GM23338 (cell line): ENCODE measurements at regions not wholly inside any gene's neighbourhood (a gene's known extent, or its start where the extent isn't known, plus 50 kb on each side); places are given as distances from the start of the nearest gene placed in this dataset.

ENCODE experiments used
- ATAC-seq: fragments of 200-7000 bp; cut with Tn5 transposase; 3 replicates; pipeline ENCODE4 v1.9.1; 2020
- DNase-seq: peaks from one replicate; pipeline ENCODE4 v3.0.0-alpha.2; 2015; ENCODE audit warnings: low spot score
- H2AFZ ChIP-seq: fragments of 200-600 bp; sonication (generic); 2 replicates; pipeline ENCODE4 v1.8.0; 2016; ENCODE audit warnings: antibody characterized with exemption, mild to moderate bottlenecking, moderate library complexity
- H3F3A ChIP-seq: fragments of 200-600 bp; sonication (generic); replicated peaks from 2 replicates; pipeline ENCODE4 v1.8.0; 2017; ENCODE audit warnings: antibody characterized with exemption, mixed run types, low read depth
- H3K27ac ChIP-seq: fragments of 200-600 bp; sonication (generic); 2 replicates; pipeline ENCODE4 v1.6.1; 2016; ENCODE audit warnings: low read depth
- H3K27me3 ChIP-seq: fragments of 200-600 bp; sonication (generic); 2 replicates; pipeline ENCODE4 v1.8.0; 2016; ENCODE audit warnings: mild to moderate bottlenecking, mixed run types, moderate library complexity; ENCODE audit not compliant: insufficient read depth
- H3K36me3 ChIP-seq: fragments of 200-600 bp; sonication (generic); 2 replicates; pipeline ENCODE4 v1.8.0; 2016; ENCODE audit warnings: mild to moderate bottlenecking; ENCODE audit not compliant: insufficient read depth
- H3K4me1 ChIP-seq: fragments of 200-600 bp; sonication (generic); 2 replicates; pipeline ENCODE4 v1.8.0; 2016; ENCODE audit warnings: mild to moderate bottlenecking, moderate library complexity; ENCODE audit not compliant: insufficient read depth
- H3K4me2 ChIP-seq: fragments of 200-600 bp; sonication (generic); 2 replicates; pipeline ENCODE4 v1.7.1; 2017; ENCODE audit warnings: mixed run types
- H3K4me3 ChIP-seq: fragments of 200-600 bp; sonication (generic); 2 replicates; pipeline ENCODE4 v1.6.1; 2016; ENCODE audit warnings: mixed run types
- H3K79me2 ChIP-seq: fragments of 200-600 bp; sonication (generic); replicated peaks from 2 replicates; pipeline ENCODE4 v1.8.0; 2017; ENCODE audit warnings: mild to moderate bottlenecking; ENCODE audit not compliant: insufficient read depth
- H3K9me2 ChIP-seq: fragments of 200-600 bp; sonication (generic); 2 replicates; pipeline ENCODE4 v1.8.0; 2017; ENCODE audit not compliant: insufficient read depth
- H4K20me1 ChIP-seq: fragments of 200-600 bp; sonication (generic); replicated peaks from 2 replicates; pipeline ENCODE4 v1.8.0; 2017; ENCODE audit warnings: mild to moderate bottlenecking; ENCODE audit not compliant: insufficient read depth
- H3K27ac Mint-ChIP-seq: 2 replicates; pipeline ENCODE4 v1.8.0; 2020; ENCODE audit warnings: inconsistent platforms, mild to moderate bottlenecking, moderate library complexity, mixed read lengths
- H3K27me3 Mint-ChIP-seq: 3 replicates; pipeline ENCODE4 v1.8.0; 2022; ENCODE audit warnings: low read depth, mild to moderate bottlenecking, moderate library complexity, mixed read lengths, inconsistent platforms; ENCODE audit not compliant: insufficient read depth, poor library complexity
- H3K36me3 Mint-ChIP-seq: 3 replicates; pipeline ENCODE4 v1.8.0; 2021; ENCODE audit warnings: low read depth, mild to moderate bottlenecking, inconsistent platforms, moderate library complexity, mixed read lengths
- H3K4me1 Mint-ChIP-seq: 3 replicates; pipeline ENCODE4 v1.8.0; 2020; ENCODE audit warnings: mild to moderate bottlenecking, inconsistent platforms, mixed read lengths
- H3K4me3 Mint-ChIP-seq: 3 replicates; pipeline ENCODE4 v1.8.0; 2021; ENCODE audit warnings: moderate library complexity, mild to moderate bottlenecking, inconsistent platforms, mixed read lengths
- H3K9me3 Mint-ChIP-seq: 3 replicates; pipeline ENCODE4 v1.8.0; 2020; ENCODE audit warnings: moderate library complexity, mild to moderate bottlenecking, inconsistent platforms, mixed read lengths
- CREB1 ChIP-seq: fragments of 250-450 bp; sonication (Bioruptor Pico); IDR thresholded peaks from 2 replicates; pipeline ENCODE4 v1.5.0; 2020; ENCODE audit warnings: low read depth, mild to moderate bottlenecking, moderate library complexity
- JUNB ChIP-seq: IDR thresholded peaks from one replicate; pipeline ENCODE4 v1.6.1; 2016; ENCODE audit warnings: antibody characterized with exemption; ENCODE audit not compliant: unreplicated experiment
- NANOG ChIP-seq: IDR thresholded peaks from 2 replicates; pipeline ENCODE4 v1.6.1; 2016; ENCODE audit warnings: antibody characterized with exemption, borderline replicate concordance
- POLR2AphosphoS5 ChIP-seq: IDR thresholded peaks from 2 replicates; pipeline ENCODE4 v1.6.1; 2016; ENCODE audit warnings: antibody characterized with exemption, low read depth
- STAT1 ChIP-seq: IDR thresholded peaks from one replicate; pipeline ENCODE4 v1.6.1; 2016; ENCODE audit warnings: antibody characterized with exemption; ENCODE audit not compliant: unreplicated experiment
- ZNF114 ChIP-seq: fragments of 250-450 bp; sonication (Bioruptor Pico); IDR thresholded peaks from 2 replicates; pipeline ENCODE4 v1.5.0; 2020; ENCODE audit warnings: mild to moderate bottlenecking, moderate library complexity
- ZNF331 ChIP-seq: fragments of 250-450 bp; sonication (Bioruptor Pico); IDR thresholded peaks from 2 replicates; pipeline ENCODE4 v1.5.0; 2020; ENCODE audit warnings: low read depth, mild to moderate bottlenecking, moderate library complexity
- TF ChIP-seq, protein P1 (sequence below): IDR thresholded peaks from one replicate; pipeline ENCODE4 v1.6.1; 2018; ENCODE audit warnings: antibody characterized with exemption; ENCODE audit not compliant: unreplicated experiment

GRCh38 chrX:69082753-69083150, 82.5 kb downstream of the PJA1 start:
- H3K4me2 ChIP-seq: no peak overlapping the region
- ATAC-seq: no peak
- H3K27me3 ChIP-seq: no peaks in the 10 kb centered on the region
- no peaks in the 10 kb centered on the region; the same call in 1 of the 2 replicates for H3K4me1 ChIP-seq
- Mint-ChIP-seq H3K27me3 (no peaks in the 10 kb centered on the region), H3K9me3 (no peaks in the 10 kb centered on the region), H3K27ac (no peak overlapping the region), H3K4me1 (peaks cover 4% of the 10 kb centered on the region; the same call in 2 of the 3 replicates), H3K4me3 (no peak overlapping the region), H3K36me3 (no peaks in the 10 kb centered on the region)
- no peak for DNase-seq
- H3K27ac ChIP-seq: no peak overlapping the region
- no peaks in the 10 kb centered on the region for H3K36me3 ChIP-seq
- H3K9me2 ChIP-seq: no peaks in the 10 kb centered on the region
- no peaks in the 10 kb centered on the region for H3F3A ChIP-seq
- no peaks in the 10 kb centered on the region for H3K79me2 ChIP-seq
- H4K20me1 ChIP-seq: no peaks in the 10 kb centered on the region
- no peak overlapping the region for H2AFZ ChIP-seq
- no peak overlapping the region for H3K4me3 ChIP-seq
- no peak for TF ChIP-seq STAT1

DNA sequence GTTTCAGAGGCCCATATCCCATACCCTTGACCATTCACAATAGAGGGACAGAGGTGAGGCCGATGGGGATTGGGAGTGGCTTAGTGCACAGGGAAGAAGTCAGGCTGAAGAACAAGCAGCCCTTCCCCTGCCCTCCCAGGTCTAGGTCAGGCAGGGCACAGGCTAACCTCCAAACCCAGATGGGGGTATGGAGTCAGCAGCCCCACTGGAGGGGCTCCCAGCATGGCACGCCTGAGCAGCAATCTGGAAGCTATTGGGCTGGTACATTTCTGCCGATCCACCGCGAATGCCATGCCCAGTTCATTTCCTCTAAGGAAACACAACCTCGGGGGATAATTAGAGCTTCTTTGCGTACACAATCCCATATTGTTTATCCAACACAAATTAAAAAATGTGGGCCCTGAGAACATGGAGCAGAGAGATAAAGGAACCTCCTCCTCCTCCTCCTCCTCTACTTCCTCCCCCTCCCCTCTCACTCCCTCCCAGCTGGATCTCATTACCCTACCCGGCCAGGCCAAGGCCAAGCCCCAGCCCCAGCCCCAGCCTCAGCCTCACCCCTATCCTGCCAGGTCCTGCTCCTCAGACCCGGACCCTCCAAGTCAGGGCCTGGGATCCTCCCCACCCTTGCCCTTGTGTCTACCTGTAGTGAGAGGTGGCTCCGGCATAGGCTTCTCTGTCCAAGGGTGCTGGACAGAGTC, 83.0 kb downstream of the PJA1 start:
- TF ChIP-seq CREB1 (no peak), ZNF331 (CRISPR knock-in tag) (no peak), ZNF114 (CRISPR knock-in tag) (no peak), NANOG (no peak), JUNB (no peak), POLR2AphosphoS5 (no peak)
- TF ChIP-seq, protein P1, sequence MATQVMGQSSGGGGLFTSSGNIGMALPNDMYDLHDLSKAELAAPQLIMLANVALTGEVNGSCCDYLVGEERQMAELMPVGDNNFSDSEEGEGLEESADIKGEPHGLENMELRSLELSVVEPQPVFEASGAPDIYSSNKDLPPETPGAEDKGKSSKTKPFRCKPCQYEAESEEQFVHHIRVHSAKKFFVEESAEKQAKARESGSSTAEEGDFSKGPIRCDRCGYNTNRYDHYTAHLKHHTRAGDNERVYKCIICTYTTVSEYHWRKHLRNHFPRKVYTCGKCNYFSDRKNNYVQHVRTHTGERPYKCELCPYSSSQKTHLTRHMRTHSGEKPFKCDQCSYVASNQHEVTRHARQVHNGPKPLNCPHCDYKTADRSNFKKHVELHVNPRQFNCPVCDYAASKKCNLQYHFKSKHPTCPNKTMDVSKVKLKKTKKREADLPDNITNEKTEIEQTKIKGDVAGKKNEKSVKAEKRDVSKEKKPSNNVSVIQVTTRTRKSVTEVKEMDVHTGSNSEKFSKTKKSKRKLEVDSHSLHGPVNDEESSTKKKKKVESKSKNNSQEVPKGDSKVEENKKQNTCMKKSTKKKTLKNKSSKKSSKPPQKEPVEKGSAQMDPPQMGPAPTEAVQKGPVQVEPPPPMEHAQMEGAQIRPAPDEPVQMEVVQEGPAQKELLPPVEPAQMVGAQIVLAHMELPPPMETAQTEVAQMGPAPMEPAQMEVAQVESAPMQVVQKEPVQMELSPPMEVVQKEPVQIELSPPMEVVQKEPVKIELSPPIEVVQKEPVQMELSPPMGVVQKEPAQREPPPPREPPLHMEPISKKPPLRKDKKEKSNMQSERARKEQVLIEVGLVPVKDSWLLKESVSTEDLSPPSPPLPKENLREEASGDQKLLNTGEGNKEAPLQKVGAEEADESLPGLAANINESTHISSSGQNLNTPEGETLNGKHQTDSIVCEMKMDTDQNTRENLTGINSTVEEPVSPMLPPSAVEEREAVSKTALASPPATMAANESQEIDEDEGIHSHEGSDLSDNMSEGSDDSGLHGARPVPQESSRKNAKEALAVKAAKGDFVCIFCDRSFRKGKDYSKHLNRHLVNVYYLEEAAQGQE: no peak
- Mint-ChIP-seq H3K9me3 (no peaks in the 10 kb centered on the region), H3K27ac (no peak overlapping the region), H3K4me3 (no peak overlapping the region), H3K4me1 (peaks cover 4% of the 10 kb centered on the region; the same call in 1 of the 3 replicates), H3K27me3 (no peaks in the 10 kb centered on the region), H3K36me3 (no peaks in the 10 kb centered on the region)
- Histone ChIP-seq H2AFZ (no peak overlapping the region), H3K4me3 (no peak overlapping the region), H4K20me1 (no peaks in the 10 kb centered on the region), H3K4me1 (no peaks in the 10 kb centered on the region; the same call in 1 of the 2 replicates), H3F3A (no peaks in the 10 kb centered on the region), H3K36me3 (no peaks in the 10 kb centered on the region), H3K9me2 (no peaks in the 10 kb centered on the region), H3K79me2 (no peaks in the 10 kb centered on the region), H3K27ac (no peak overlapping the region), H3K4me2 (no peak overlapping the region), H3K27me3 (no peaks in the 10 kb centered on the region)
- ATAC-seq: no peak
- no peak for DNase-seq
